GM23338 (cell line): ENCODE measurements at regions not wholly inside any gene's neighbourhood (a gene's known extent, or its start where the extent isn't known, plus 50 kb on each side); places are given as distances from the start of the nearest gene placed in this dataset.

Experiments
- ATAC-seq: fragments of 200-7000 bp; cut with Tn5 transposase; 3 replicates; pipeline ENCODE4 v1.9.1; 2020
- DNase-seq: peaks from one replicate; pipeline ENCODE4 v3.0.0-alpha.2; 2015; ENCODE audit warnings: low spot score
- H2AFZ ChIP-seq: fragments of 200-600 bp; sonication (generic); 2 replicates; pipeline ENCODE4 v1.8.0; 2016; ENCODE audit warnings: antibody characterized with exemption, mild to moderate bottlenecking, moderate library complexity
- H3F3A ChIP-seq: fragments of 200-600 bp; sonication (generic); replicated peaks from 2 replicates; pipeline ENCODE4 v1.8.0; 2017; ENCODE audit warnings: antibody characterized with exemption, mixed run types, low read depth
- H3K27ac ChIP-seq: fragments of 200-600 bp; sonication (generic); 2 replicates; pipeline ENCODE4 v1.6.1; 2016; ENCODE audit warnings: low read depth
- H3K27me3 ChIP-seq: fragments of 200-600 bp; sonication (generic); 2 replicates; pipeline ENCODE4 v1.8.0; 2016; ENCODE audit warnings: mild to moderate bottlenecking, mixed run types, moderate library complexity; ENCODE audit not compliant: insufficient read depth
- H3K36me3 ChIP-seq: fragments of 200-600 bp; sonication (generic); 2 replicates; pipeline ENCODE4 v1.8.0; 2016; ENCODE audit warnings: mild to moderate bottlenecking; ENCODE audit not compliant: insufficient read depth
- H3K4me1 ChIP-seq: fragments of 200-600 bp; sonication (generic); 2 replicates; pipeline ENCODE4 v1.8.0; 2016; ENCODE audit warnings: mild to moderate bottlenecking, moderate library complexity; ENCODE audit not compliant: insufficient read depth
- H3K4me2 ChIP-seq: fragments of 200-600 bp; sonication (generic); 2 replicates; pipeline ENCODE4 v1.7.1; 2017; ENCODE audit warnings: mixed run types
- H3K4me3 ChIP-seq: fragments of 200-600 bp; sonication (generic); 2 replicates; pipeline ENCODE4 v1.6.1; 2016; ENCODE audit warnings: mixed run types
- H3K79me2 ChIP-seq: fragments of 200-600 bp; sonication (generic); replicated peaks from 2 replicates; pipeline ENCODE4 v1.8.0; 2017; ENCODE audit warnings: mild to moderate bottlenecking; ENCODE audit not compliant: insufficient read depth
- H3K9me2 ChIP-seq: fragments of 200-600 bp; sonication (generic); 2 replicates; pipeline ENCODE4 v1.8.0; 2017; ENCODE audit not compliant: insufficient read depth
- H4K20me1 ChIP-seq: fragments of 200-600 bp; sonication (generic); replicated peaks from 2 replicates; pipeline ENCODE4 v1.8.0; 2017; ENCODE audit warnings: mild to moderate bottlenecking; ENCODE audit not compliant: insufficient read depth
- H3K27ac Mint-ChIP-seq: 2 replicates; pipeline ENCODE4 v1.8.0; 2020; ENCODE audit warnings: inconsistent platforms, mild to moderate bottlenecking, moderate library complexity, mixed read lengths
- H3K27me3 Mint-ChIP-seq: 3 replicates; pipeline ENCODE4 v1.8.0; 2022; ENCODE audit warnings: low read depth, mild to moderate bottlenecking, moderate library complexity, mixed read lengths, inconsistent platforms; ENCODE audit not compliant: insufficient read depth, poor library complexity
- H3K36me3 Mint-ChIP-seq: 3 replicates; pipeline ENCODE4 v1.8.0; 2021; ENCODE audit warnings: low read depth, mild to moderate bottlenecking, inconsistent platforms, moderate library complexity, mixed read lengths
- H3K4me1 Mint-ChIP-seq: 3 replicates; pipeline ENCODE4 v1.8.0; 2020; ENCODE audit warnings: mild to moderate bottlenecking, inconsistent platforms, mixed read lengths
- H3K4me3 Mint-ChIP-seq: 3 replicates; pipeline ENCODE4 v1.8.0; 2021; ENCODE audit warnings: moderate library complexity, mild to moderate bottlenecking, inconsistent platforms, mixed read lengths
- H3K9me3 Mint-ChIP-seq: 3 replicates; pipeline ENCODE4 v1.8.0; 2020; ENCODE audit warnings: moderate library complexity, mild to moderate bottlenecking, inconsistent platforms, mixed read lengths
- CTCF ChIP-seq, 2 experiments: fragments of 200-600 bp in 1 of 2; sonication (generic) in 1 of 2; conservative IDR thresholded peaks; 2 replicates each; pipeline versions ENCODE4 v1.5.1 to v1.6.1; 2016 to 2017; ENCODE audit warnings: antibody characterized with exemption in 2 of 2, low read depth in 2 of 2, mild to moderate bottlenecking in 2 of 2, moderate library complexity in 1 of 2
- ETS1 ChIP-seq: IDR thresholded peaks from 2 replicates; pipeline ENCODE4 v1.6.1; 2016; ENCODE audit warnings: antibody characterized with exemption
- NANOG ChIP-seq: IDR thresholded peaks from 2 replicates; pipeline ENCODE4 v1.6.1; 2016; ENCODE audit warnings: antibody characterized with exemption, borderline replicate concordance
- POLR2AphosphoS5 ChIP-seq: IDR thresholded peaks from 2 replicates; pipeline ENCODE4 v1.6.1; 2016; ENCODE audit warnings: antibody characterized with exemption, low read depth
- REST ChIP-seq: IDR thresholded peaks from one replicate; pipeline ENCODE4 v1.6.1; 2018; ENCODE audit warnings: antibody characterized with exemption; ENCODE audit not compliant: unreplicated experiment
- STAT1 ChIP-seq: IDR thresholded peaks from one replicate; pipeline ENCODE4 v1.6.1; 2016; ENCODE audit warnings: antibody characterized with exemption; ENCODE audit not compliant: unreplicated experiment
- ZNF114 ChIP-seq: fragments of 250-450 bp; sonication (Bioruptor Pico); IDR thresholded peaks from 2 replicates; pipeline ENCODE4 v1.5.0; 2020; ENCODE audit warnings: mild to moderate bottlenecking, moderate library complexity
- ZNF462 ChIP-seq: fragments of 250-450 bp; sonication (Bioruptor Pico); IDR thresholded peaks from 2 replicates; pipeline ENCODE4 v1.5.0; 2020; ENCODE audit warnings: mild to moderate bottlenecking, moderate library complexity

- Mint-ChIP-seq H3K36me3 (no peaks in the 10 kb centered on the region), H3K4me1 (no peaks in the 10 kb centered on the region), H3K27ac (no peak overlapping the region), H3K27me3 (no peaks in the 10 kb centered on the region), H3K4me3 (no peak overlapping the region), H3K9me3 (no peaks in the 10 kb centered on the region)
- no peaks in the 10 kb centered on the region for H3K4me1 ChIP-seq
- H3K9me2 ChIP-seq: peaks cover 5% of the 10 kb centered on the region; the same call in 1 of the 2 replicates
- no peaks in the 10 kb centered on the region for H3K27me3 ChIP-seq
- no peaks in the 10 kb centered on the region for H3F3A ChIP-seq
- no peak overlapping the region for H2AFZ ChIP-seq
- no peaks in the 10 kb centered on the region for H4K20me1 ChIP-seq
- no peak overlapping the region for H3K4me2 ChIP-seq
- H3K4me3 ChIP-seq: no peak overlapping the region
- no peak for TF ChIP-seq NANOG
- H3K27ac ChIP-seq: no peak overlapping the region
- DNase-seq (no peak), ATAC-seq (no peak)
- no peaks in the 10 kb centered on the region for H3K79me2 ChIP-seq
- no peaks in the 10 kb centered on the region for H3K36me3 ChIP-seq
These were observed 153.5 kb upstream of the USP24 start for GRCh38 chr1:55368698-55369097.

GRCh38 chr1:55367273-55367672, 152.1 kb upstream of the USP24 start:
- Mint-ChIP-seq H3K27me3 (no peaks in the 10 kb centered on the region), H3K4me3 (no peak overlapping the region), H3K36me3 (no peaks in the 10 kb centered on the region), H3K4me1 (no peaks in the 10 kb centered on the region), H3K27ac (no peak overlapping the region), H3K9me3 (no peaks in the 10 kb centered on the region)
- Histone ChIP-seq H4K20me1 (no peaks in the 10 kb centered on the region), H3K36me3 (no peaks in the 10 kb centered on the region), H3K27me3 (no peaks in the 10 kb centered on the region), H3F3A (no peaks in the 10 kb centered on the region), H3K79me2 (no peaks in the 10 kb centered on the region), H3K9me2 (peaks cover 8% of the 10 kb centered on the region; the same call in 1 of the 2 replicates), H3K4me2 (no peak overlapping the region), H2AFZ (no peak overlapping the region), H3K4me3 (no peak overlapping the region), H3K27ac (no peak overlapping the region), H3K4me1 (no peaks in the 10 kb centered on the region)
- ATAC-seq (no peak), DNase-seq (no peak)
- TF ChIP-seq POLR2AphosphoS5: no peak
- no peak for TF ChIP-seq ZNF114 (CRISPR knock-in tag)
- TF ChIP-seq CTCF (conservative IDR thresholded peaks at IDR 0.05; ENCODE audit: low read depth in 2 of 2): no peak
- TF ChIP-seq ZNF462: no peak
- TF ChIP-seq REST: no peak
- TF ChIP-seq NANOG: no peak
- TF ChIP-seq STAT1: no peak
- TF ChIP-seq ETS1: no peak
